ENCODE measurements at regions not wholly inside any gene's neighbourhood (a gene's known extent, or its start where the extent isn't known, plus 50 kb on each side); places are given as distances from the start of the nearest gene placed in this dataset.

DNA sequence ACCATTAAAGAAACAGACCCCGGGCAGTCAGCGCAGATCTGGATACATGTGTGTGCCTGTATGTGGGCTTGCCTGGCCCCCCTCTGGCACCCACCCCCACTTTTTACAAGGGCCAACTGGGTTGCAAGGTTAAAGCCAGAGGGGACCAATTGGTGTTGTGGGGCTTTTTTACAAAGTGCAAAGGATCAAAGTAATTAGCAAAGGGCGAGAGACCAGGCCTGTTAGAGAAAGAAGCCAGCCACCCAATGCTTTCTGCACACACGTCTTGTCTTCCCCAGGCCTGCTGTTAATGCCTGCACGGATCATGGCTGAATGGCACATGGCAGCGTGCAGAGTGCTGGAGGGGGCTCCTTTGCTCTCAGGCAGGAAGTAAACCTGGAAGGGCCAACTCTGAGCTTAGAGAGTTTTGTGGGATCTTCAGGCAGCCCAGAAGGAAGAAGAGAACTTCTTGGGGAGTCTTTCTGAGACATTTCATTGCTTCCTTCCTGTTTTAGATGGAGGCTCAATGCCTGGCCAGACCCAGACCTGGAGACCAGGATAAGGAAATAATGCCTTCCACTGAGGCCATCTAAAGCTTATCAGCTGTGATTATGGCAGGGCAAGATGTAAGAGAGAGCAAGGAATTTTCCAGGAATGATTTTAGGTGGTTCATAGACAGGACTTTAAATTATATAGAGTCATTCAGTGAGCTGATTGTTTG lies 523.4 kb upstream of the TBX3 start:
- H3K4me1 Mint-ChIP-seq (ENCODE audit: low read depth), result no peaks in the 10 kb centered on the region
- no peaks in the 10 kb centered on the region for H3K27me3 Mint-ChIP-seq (ENCODE audit: low read depth)
- ATAC-seq (replicated peaks in 1 of 2), result no peak

DNA sequence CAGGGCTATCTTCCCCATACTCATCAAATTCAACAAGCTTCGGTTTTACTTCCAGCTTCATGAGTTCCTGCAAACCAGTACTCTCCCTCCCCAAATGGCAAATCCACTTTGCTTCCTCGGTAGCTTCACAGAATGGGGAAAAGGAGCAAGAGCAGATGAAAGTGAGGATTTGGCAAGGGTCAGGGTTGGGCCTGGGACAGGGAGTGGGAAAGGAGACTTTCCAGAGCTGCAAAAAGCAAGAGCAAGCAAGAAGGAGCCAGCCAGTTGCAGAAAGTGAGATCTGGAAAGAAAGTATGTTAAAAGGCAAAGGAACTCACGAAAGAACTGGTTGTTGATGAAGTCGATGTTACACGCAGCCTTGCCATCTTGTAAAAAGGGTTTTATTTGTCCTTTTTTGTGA lies 522.8 kb upstream of the TBX3 start:
- no peak overlapping the region for H3K4me3 Mint-ChIP-seq
- no peak for ATAC-seq (replicated peaks in 1 of 2)
- H3K9me3 Mint-ChIP-seq, result peaks cover 0 to 2% of the 10 kb centered on the region in 2 donors
- DNase-seq, result no peak
- H3K4me1 Mint-ChIP-seq (ENCODE audit: low read depth), result no peaks in the 10 kb centered on the region
- no peaks in the 10 kb centered on the region for H3K27me3 Mint-ChIP-seq (ENCODE audit: low read depth)
- no peaks in the 10 kb centered on the region for H3K36me3 Mint-ChIP-seq (ENCODE audit: insufficient read depth in 2 of 2)
- H3K27ac Mint-ChIP-seq, result no peak overlapping the region

More for the DNA sequence above, 523.4 kb upstream of the TBX3 start:
- Mint-ChIP-seq H3K4me3 (no peak overlapping the region), H3K27ac (no peak overlapping the region), H3K36me3 (ENCODE audit: insufficient read depth in 2 of 2) (no peaks in the 10 kb centered on the region), H3K9me3 (peaks cover 2 to 4% of the 10 kb centered on the region in 2 donors)
- no peak for DNase-seq

DNA sequence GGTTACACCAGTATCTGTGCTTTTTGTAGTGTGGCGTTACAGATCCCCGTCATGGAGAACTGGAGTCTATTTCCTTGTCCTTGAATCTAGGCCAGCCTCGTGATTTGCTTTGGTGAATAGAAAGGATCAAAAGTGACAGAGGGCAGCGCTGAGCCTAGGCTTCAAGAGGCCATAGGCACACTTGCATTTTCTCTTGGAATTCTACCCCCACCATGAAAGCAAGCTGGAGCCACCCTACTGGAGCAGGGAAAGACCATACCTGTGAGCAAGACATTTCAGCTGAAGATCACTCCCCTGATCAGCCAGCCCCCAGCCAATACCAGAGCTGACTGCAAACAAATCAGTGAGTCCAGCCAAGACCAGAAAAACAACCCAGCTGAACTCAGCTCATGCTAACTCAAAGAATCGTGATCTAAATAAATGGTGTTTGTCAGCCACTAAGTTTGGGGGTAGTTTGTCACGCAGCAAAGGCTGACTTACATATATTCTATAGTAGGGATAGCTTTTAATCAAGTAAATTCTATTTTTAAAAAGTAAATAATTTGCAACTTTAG lies 521.9 kb upstream of the TBX3 start:
- Mint-ChIP-seq H3K4me1 (ENCODE audit: low read depth) (no peaks in the 10 kb centered on the region), H3K27me3 (ENCODE audit: low read depth) (no peaks in the 10 kb centered on the region), H3K36me3 (ENCODE audit: insufficient read depth in 2 of 2) (no peaks in the 10 kb centered on the region), H3K27ac (no peak overlapping the region), H3K9me3 (peaks cover 0 to 5% of the 10 kb centered on the region in 2 donors), H3K4me3 (no peak overlapping the region)
- no peak for DNase-seq
- ATAC-seq (replicated peaks in 1 of 2), result no peak

- Mint-ChIP-seq H3K27ac (no peak overlapping the region), H3K36me3 (ENCODE audit: insufficient read depth in 2 of 2) (no peaks in the 10 kb centered on the region), H3K4me3 (no peak overlapping the region), H3K27me3 (ENCODE audit: low read depth) (no peaks in the 10 kb centered on the region), H3K4me1 (ENCODE audit: low read depth) (no peaks in the 10 kb centered on the region), H3K9me3 (peaks cover 0 to 3% of the 10 kb centered on the region in 2 donors)
- no peak for DNase-seq
- ATAC-seq (replicated peaks in 1 of 2), result no peak
Observed at GRCh38 chr12:115204957-115205754, 521.2 kb upstream of the TBX3 start.

DNA sequence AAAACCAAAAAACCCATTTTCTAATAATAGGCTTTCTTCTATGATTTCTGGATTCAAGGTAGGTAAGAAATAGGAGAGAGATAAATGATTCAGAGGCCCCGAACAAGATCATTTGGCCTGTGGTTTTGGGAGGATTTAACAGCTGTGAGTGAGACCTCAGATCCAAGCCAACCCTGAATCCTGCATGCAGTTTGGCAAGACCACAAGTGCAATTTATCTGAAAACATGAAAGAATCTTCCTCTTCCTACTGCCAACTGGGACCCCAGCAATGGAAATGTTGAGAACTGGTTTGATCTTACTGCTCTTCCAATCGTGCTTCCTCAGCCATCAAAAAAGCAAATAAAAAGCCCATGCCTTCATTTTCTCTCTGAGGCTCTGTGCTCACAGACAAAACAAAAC lies 519.7 kb upstream of the TBX3 start:
- Mint-ChIP-seq H3K4me1 (ENCODE audit: low read depth) (no peaks in the 10 kb centered on the region), H3K4me3 (no peak overlapping the region), H3K9me3 (peaks cover 0 to 5% of the 10 kb centered on the region in 2 donors), H3K27me3 (ENCODE audit: low read depth) (no peaks in the 10 kb centered on the region), H3K27ac (no peak overlapping the region), H3K36me3 (ENCODE audit: insufficient read depth in 2 of 2) (no peaks in the 10 kb centered on the region)
- ATAC-seq (replicated peaks in 1 of 2) (no peak), DNase-seq (no peak)

- H3K4me1 Mint-ChIP-seq (ENCODE audit: low read depth), result no peaks in the 10 kb centered on the region
- no peak overlapping the region for H3K27ac Mint-ChIP-seq
- no peak for DNase-seq
- no peak for ATAC-seq (replicated peaks in 1 of 2)
- H3K9me3 Mint-ChIP-seq, result peaks cover 1 to 10% of the 10 kb centered on the region in 2 donors
- H3K36me3 Mint-ChIP-seq (ENCODE audit: insufficient read depth in 2 of 2), result no peaks in the 10 kb centered on the region
- no peaks in the 10 kb centered on the region for H3K27me3 Mint-ChIP-seq (ENCODE audit: low read depth)
- no peak overlapping the region for H3K4me3 Mint-ChIP-seq
Observed at GRCh38 chr12:115201966-115202365, 518.0 kb upstream of the TBX3 start.

DNA sequence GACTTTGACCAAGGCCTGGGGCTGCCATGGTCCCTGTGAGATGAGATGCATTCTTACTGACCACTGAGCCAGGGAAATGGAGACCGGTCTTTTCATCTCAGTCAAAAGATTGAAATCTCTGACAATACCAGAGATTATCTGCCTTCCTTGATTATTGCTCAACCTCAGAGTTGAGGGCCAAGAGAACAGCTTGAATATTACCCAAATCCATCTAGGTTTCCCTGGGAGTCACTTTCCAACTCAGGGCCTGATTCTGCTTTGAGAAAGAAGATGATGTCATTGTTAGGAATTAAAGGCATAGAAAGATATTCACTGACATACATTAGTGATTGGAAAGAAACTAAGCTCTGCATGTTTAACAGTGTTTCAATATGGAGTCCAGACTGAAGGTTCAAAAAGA lies 515.9 kb upstream of the TBX3 start:
- DNase-seq (no peak), ATAC-seq (replicated peaks in 1 of 2) (no peak)
- Mint-ChIP-seq H3K4me3 (no peak overlapping the region), H3K9me3 (peaks cover 2 to 10% of the 10 kb centered on the region in 2 donors), H3K27me3 (ENCODE audit: low read depth) (no peaks in the 10 kb centered on the region), H3K36me3 (ENCODE audit: insufficient read depth in 2 of 2) (no peaks in the 10 kb centered on the region), H3K4me1 (ENCODE audit: low read depth) (no peaks in the 10 kb centered on the region), H3K27ac (no peak overlapping the region)

DNA sequence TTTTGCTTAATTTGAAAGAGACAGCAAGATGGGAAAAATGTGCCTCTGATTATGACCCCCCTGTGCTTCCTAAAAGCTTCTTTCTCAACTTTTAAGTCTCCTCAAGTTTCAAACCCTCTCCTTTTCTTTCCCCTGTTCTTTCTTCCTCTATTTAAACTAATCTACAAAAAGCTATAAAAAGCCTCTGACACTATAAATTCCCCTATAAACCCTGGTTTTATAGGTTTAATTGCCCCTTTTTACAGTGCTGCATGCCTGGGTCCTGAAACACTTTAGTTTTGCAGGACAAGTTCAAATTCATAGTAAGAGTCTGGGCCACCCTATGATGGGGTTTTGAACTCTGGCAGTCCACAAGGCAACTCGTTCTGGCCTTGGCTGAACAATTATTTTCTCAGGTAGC lies 510.9 kb upstream of the TBX3 start:
- ATAC-seq (replicated peaks in 1 of 2), result no peak
- no peak overlapping the region for H3K4me3 Mint-ChIP-seq
- H3K36me3 Mint-ChIP-seq (ENCODE audit: insufficient read depth in 2 of 2), result no peaks in the 10 kb centered on the region
- H3K27ac Mint-ChIP-seq, result no peak overlapping the region
- DNase-seq, result no peak
- H3K27me3 Mint-ChIP-seq (ENCODE audit: low read depth), result no peaks in the 10 kb centered on the region
- H3K4me1 Mint-ChIP-seq (ENCODE audit: low read depth), result no peaks in the 10 kb centered on the region
- peaks cover 4 to 12% of the 10 kb centered on the region in 2 donors for H3K9me3 Mint-ChIP-seq

- no peak overlapping the region for H3K4me3 Mint-ChIP-seq
- ATAC-seq (replicated peaks in 1 of 2), result no peak
- no peaks in the 10 kb centered on the region for H3K4me1 Mint-ChIP-seq (ENCODE audit: low read depth)
- no peak overlapping the region for H3K27ac Mint-ChIP-seq
- H3K27me3 Mint-ChIP-seq (ENCODE audit: low read depth), result no peaks in the 10 kb centered on the region
- DNase-seq, result no peak
- H3K36me3 Mint-ChIP-seq (ENCODE audit: insufficient read depth in 2 of 2), result no peaks in the 10 kb centered on the region
- H3K9me3 Mint-ChIP-seq, result peaks cover 4 to 12% of the 10 kb centered on the region in 2 donors
Observed at GRCh38 chr12:115194448-115194847, 510.5 kb upstream of the TBX3 start.

DNA sequence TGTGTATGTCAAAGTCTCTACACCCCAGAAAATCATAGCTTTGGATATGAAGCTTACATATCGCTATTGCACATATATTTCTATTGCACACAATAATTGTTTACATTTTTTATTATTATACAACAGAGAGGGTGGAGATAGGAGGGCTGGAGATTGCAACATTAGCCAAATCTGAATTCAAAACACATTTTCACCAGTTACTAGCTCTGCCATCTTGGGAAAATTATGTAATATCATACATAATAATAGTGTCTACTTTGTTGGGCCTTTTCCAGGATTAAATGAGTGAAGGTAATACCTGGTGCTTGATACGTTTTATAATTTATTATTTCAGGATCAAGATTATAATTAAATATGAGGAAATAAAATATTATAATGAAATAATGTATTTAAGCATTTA lies 507.4 kb upstream of the TBX3 start:
- H3K4me1 Mint-ChIP-seq (ENCODE audit: low read depth), result no peaks in the 10 kb centered on the region
- no peaks in the 10 kb centered on the region for H3K36me3 Mint-ChIP-seq (ENCODE audit: insufficient read depth in 2 of 2)
- H3K4me3 Mint-ChIP-seq, result no peak overlapping the region
- DNase-seq (no peak), ATAC-seq (replicated peaks in 1 of 2) (no peak)
- H3K9me3 Mint-ChIP-seq, result peaks cover 6 to 8% of the 10 kb centered on the region in 2 donors
- H3K27ac Mint-ChIP-seq, result no peak overlapping the region
- H3K27me3 Mint-ChIP-seq (ENCODE audit: low read depth), result no peaks in the 10 kb centered on the region

- no peaks in the 10 kb centered on the region for H3K36me3 Mint-ChIP-seq (ENCODE audit: insufficient read depth in 2 of 2)
- DNase-seq (no peak), ATAC-seq (replicated peaks in 1 of 2) (no peak)
- H3K27ac Mint-ChIP-seq, result no peak overlapping the region
- peaks cover 6 to 9% of the 10 kb centered on the region in 2 donors for H3K9me3 Mint-ChIP-seq
- H3K4me1 Mint-ChIP-seq (ENCODE audit: low read depth), result no peaks in the 10 kb centered on the region
- H3K4me3 Mint-ChIP-seq, result no peak overlapping the region
- H3K27me3 Mint-ChIP-seq (ENCODE audit: low read depth), result no peaks in the 10 kb centered on the region
Observed at GRCh38 chr12:115190010-115190770, 506.2 kb upstream of the TBX3 start.

DNA sequence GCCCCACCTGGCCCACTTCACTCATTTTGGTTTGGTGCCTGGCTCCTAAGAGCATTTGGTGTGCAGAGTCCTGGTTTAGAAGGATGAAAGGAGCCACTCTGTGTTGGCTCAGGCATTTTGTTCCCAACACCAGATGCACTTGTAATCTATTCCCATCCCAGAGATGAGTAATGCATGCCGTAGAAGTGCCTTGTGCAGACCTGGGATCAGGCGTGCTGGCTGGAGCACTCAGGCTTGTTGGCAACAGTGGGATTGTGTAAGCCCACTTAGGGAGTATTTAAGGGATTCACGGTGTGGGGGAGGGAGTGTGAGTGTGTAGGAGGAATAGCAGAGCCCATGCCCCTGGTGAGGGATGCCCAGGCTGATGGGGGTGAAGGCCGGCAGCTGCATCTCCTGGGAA lies 501.5 kb upstream of the TBX3 start:
- H3K27ac Mint-ChIP-seq, result no peak overlapping the region
- DNase-seq, result no peak
- H3K4me1 Mint-ChIP-seq (ENCODE audit: low read depth), result no peaks in the 10 kb centered on the region
- no peaks in the 10 kb centered on the region for H3K27me3 Mint-ChIP-seq (ENCODE audit: low read depth)
- H3K9me3 Mint-ChIP-seq, result peaks cover 3 to 7% of the 10 kb centered on the region in 2 donors
- H3K4me3 Mint-ChIP-seq, result no peak overlapping the region
- H3K36me3 Mint-ChIP-seq (ENCODE audit: insufficient read depth in 2 of 2), result no peaks in the 10 kb centered on the region
- no peak for ATAC-seq (replicated peaks in 1 of 2)

- no peaks in the 10 kb centered on the region for H3K36me3 Mint-ChIP-seq (ENCODE audit: insufficient read depth in 2 of 2)
- H3K4me3 Mint-ChIP-seq, result no peak overlapping the region
- no peaks in the 10 kb centered on the region for H3K27me3 Mint-ChIP-seq (ENCODE audit: low read depth)
- DNase-seq, result no peak
- no peaks in the 10 kb centered on the region for H3K4me1 Mint-ChIP-seq (ENCODE audit: low read depth)
- H3K9me3 Mint-ChIP-seq, result peaks cover 3 to 7% of the 10 kb centered on the region in 2 donors
- ATAC-seq (replicated peaks in 1 of 2), result no peak
- no peak overlapping the region for H3K27ac Mint-ChIP-seq
Observed at GRCh38 chr12:115183752-115184151, 499.8 kb upstream of the TBX3 start.
